ENCODE measurements at regions not wholly inside any gene's neighbourhood (a gene's known extent, or its start where the extent isn't known, plus 50 kb on each side); places are given as distances from the start of the nearest gene placed in this dataset.
A peak's percentile ranks its signal among the peaks of the same experiment; 100 is the strongest.

DNA sequence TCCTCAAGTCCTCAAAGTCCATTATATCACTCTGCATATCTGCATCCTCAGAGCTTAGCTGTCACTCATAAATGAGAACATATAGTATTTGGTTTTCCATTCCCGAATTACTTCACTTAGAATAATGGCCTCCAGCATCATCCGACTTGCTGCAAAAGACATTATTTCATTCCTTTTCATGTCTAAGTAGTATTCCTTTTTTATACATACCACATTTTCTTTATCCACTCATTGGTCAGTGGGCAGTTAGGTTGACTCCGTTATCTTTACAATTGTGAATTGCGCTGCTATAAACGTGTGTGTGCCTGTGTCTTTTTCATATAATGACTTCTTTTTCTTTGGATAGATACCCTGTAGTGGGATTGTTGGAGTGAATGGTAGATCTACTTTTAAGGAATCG is 117.2 kb downstream of the OR2K2 start:
- DNase-seq (ENCODE audit: extremely low read depth in 1 of 11, low read depth in 9 of 11, low spot score in 4 of 11) = no peak

DNA sequence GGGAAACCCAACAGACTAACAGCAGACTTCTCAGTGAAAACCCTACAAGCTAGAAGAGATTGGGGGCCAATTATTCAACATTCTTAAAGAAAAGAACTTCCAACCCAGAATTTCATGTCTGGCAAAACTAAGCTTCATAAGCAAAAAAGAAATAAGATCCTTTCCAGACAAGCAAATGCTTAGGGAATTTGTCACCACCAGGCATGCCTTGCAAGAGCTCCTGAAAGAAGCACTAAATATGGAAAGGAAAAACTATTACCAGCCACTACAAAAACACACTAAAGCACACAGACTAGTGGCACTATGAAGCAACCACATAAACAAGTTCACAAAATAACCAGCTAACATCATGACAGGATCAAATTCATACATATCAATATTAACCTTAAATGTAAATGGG is 131.1 kb downstream of the OR2K2 start:
- DNase-seq (ENCODE audit: extremely low read depth in 1 of 11, low read depth in 9 of 11, low spot score in 4 of 11) = no peak

DNA sequence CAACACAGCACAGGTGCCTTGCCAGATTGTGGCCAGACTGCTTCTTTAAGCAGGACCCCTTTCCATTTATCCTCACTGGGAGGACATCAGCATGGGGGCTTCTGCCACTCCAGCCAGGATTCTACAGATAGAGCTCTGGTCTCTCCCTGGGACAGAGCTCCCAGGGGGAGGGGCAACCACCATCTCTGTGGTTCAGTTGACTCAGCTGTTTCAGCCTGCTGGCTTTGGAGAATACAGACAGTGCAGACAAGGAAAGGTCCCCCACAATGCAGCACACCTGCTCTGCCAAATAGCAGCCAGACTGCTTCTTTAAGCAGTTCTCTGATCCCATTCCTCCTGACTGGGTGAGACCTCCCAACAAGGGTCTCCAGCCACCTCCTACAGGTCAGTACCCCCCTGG is 132.8 kb downstream of the OR2K2 start:
- DNase-seq (ENCODE audit: extremely low read depth in 1 of 11, low read depth in 9 of 11, low spot score in 4 of 11) = no peak

DNA sequence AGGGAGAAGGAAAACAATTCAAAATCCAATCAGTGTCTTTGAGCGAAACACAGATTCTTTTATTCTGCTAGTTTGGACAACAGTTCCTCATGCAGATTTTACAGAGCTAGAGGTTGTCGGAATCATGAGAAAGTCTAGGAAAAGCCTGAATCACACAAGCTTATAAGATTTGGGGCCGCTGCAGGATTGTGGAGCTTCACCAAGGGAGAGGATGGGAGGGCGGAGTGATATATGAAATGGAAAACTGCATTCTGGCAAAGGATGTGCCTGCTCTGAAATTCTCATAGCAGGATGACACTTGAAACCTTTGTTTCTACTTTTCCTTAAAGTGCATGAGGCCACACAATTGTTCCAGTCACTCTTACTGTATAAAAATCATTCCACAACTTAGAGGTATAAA is 134.3 kb downstream of the OR2K2 start:
- no peak for DNase-seq (ENCODE audit: extremely low read depth in 1 of 11, low read depth in 9 of 11, low spot score in 4 of 11)

DNA sequence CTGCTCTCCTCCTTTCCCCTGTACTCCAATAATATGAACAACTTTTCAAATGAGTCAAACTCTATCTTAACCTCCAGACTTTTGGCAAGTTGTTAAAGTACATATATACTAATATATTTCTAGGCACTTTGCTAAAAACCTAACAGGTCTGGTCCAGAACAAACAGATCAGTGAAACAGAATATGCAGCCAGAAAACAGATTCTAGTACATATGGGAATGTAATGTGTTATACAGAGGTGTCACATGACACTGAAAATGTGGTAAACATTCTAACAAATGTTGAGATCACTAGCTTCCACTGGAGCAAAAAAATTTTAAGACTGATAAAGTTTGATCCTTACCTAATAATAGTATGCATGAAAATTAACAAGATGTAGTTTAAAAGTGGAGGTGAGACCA is 136.9 kb downstream of the OR2K2 start:
- no peak for DNase-seq (ENCODE audit: extremely low read depth in 1 of 11, low read depth in 9 of 11, low spot score in 4 of 11)

DNA sequence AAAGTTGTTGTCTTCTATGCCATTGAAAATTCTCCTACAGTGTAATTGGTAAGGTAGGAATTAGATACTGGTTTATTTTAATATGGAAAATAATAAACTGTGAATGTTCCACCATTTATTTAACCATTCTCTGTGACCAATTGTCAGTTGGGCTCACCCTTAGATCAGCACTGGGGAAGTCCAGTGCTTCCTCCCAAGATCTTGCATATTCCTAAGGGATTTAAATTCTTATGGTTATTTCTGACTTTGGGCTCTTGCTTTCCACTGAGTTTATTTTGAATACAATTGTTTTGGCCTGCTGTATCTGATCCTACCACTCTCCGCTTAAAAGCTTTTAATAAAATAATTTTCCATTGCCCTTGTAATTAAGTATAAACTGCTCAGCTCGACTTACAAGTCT is 137.4 kb downstream of the OR2K2 start:
- no peak for DNase-seq (ENCODE audit: extremely low read depth in 1 of 11, low read depth in 9 of 11, low spot score in 4 of 11)

DNA sequence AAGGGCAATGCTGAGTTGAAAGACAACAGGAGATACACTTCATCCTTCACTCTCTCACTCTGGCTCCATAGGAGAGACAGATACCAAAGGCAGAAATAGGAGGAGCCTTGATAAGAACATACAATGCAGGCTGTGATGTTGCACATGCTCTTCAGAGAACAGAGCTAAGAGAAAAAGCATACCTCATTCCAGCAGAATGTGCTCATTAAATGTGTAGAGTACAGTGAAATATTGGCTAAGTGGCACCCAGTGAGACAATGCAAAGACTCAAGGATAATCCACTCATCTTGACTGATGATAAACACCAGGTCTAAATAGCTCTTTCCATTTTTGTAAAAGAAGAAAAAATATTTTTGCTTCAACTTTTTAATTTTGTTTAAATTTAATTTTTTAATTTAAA is 139.7 kb downstream of the OR2K2 start:
- DNase-seq (ENCODE audit: extremely low read depth in 1 of 11, low read depth in 9 of 11, low spot score in 4 of 11) = no peak

DNA sequence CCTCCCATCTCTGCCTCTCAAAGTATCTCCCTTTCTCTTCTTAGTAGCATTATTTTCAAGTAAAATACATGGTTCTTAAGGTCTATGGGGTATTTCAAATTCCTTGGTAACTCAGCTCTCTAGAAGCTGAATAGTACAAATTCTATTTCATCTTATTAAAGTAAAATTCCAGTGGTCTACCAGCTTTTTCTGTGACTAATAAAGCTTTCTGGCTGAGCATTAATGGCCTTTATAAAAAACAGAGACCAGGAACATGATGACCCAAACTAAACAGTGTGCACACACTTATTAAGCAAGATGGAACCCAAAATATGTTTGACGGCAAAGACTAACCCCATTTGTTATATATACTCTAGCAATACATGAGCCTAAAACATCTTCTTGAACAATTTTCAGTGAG is 142.6 kb downstream of the OR2K2 start:
- no peak for DNase-seq (ENCODE audit: extremely low read depth in 1 of 11, low read depth in 9 of 11, low spot score in 4 of 11)

DNA sequence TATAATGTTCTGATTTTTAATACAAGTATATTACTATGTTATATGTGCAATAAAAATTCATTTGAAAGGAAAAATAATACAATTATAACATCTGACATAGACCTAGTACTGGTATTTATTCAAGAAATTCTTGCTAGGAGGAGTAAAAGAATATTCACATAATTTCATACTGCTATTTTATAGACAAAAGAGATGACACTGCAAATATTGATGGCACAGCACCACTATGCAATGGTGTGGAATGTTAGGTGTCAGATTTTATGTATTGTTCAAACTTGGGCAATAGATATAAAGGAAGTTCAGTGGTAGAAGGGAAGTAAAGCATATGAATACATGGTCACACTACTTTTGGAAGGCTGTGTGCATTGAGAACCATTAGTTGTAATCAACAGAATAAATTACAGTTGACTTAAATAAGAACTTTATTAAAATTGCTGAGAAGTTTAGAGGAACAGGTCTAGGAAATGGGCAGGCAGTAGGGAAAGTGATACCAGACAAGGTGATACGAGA is 143.9 kb downstream of the OR2K2 start:
- no peak for DNase-seq (ENCODE audit: extremely low read depth in 1 of 11, low read depth in 9 of 11, low spot score in 4 of 11)

DNA sequence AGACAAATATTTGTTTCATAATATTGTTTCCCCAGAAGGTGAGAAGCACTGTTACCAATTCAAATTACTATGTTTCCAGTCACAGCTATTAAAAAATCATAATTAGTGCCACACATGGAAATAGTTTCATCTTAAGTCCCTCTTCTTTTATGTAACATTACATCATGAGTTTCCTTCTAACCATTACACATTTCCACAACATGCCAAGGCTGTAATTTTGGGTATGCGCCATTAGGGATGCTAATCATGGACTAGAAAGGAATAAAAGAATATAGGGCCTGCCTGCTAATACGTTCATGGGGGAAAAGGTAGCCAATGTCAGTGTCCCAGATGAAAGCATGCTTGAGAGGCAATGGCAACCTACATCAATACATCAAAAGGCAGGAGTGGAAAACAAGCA is 142.5 kb upstream of the LPAR1 start:
- no peak for DNase-seq (ENCODE audit: extremely low read depth in 1 of 11, low read depth in 9 of 11, low spot score in 4 of 11)

DNA sequence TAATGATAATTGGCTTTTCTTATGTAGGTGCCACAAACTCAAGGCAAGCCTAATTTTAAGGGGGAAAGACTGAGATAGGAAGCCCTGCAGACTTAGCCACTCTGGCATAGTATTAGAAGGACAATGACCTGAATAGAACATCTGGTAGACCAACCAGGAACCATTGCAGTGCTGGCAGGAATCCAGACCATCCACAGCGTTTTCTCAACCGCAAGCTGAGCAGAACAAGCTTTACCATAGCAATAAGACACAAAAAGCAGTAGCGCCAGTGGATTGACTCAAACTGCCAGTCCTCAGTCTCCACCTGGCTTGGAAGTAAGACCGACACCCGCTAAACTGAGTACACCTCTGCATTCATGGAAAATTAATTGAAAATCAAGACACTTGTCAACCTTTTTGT is 141.3 kb upstream of the LPAR1 start:
- no peak for DNase-seq (ENCODE audit: extremely low read depth in 1 of 11, low read depth in 9 of 11, low spot score in 4 of 11)

DNA sequence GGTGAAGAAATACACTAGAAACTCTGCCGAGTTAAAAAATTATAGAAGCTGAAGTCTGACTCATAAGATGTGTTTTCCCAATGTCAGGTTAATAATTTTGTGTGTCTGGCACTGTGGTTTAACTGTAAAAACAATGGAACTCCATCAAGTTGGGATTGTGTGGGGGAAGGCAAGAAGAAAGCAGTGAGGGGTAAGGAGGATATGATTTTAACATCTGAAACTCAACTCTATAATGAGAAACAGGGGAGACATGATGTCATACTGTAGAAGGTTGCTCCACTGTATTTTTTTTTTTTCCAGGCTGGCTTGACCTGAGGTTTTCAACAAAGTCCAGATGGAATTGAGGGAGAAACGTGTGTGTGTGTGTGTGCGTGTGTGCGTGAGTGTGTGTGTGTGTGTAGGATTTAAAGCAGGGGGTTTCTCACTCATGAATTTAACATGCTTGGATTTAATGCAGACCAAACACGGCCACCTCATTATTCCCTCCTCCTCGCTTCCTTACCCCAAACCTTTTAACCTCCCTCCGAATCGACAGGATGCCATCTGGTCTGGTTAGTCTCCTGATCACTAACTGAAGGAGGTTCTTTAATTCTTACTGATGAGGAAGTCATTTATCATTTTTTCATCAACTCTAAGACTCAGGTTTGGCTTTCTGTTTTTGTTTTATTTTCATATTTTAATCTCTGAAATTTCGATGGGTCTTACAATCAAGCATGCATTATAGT is 140.2 kb upstream of the LPAR1 start:
- DNase-seq (ENCODE audit: extremely low read depth in 1 of 11, low read depth in 9 of 11, low spot score in 4 of 11) = no peak

DNA sequence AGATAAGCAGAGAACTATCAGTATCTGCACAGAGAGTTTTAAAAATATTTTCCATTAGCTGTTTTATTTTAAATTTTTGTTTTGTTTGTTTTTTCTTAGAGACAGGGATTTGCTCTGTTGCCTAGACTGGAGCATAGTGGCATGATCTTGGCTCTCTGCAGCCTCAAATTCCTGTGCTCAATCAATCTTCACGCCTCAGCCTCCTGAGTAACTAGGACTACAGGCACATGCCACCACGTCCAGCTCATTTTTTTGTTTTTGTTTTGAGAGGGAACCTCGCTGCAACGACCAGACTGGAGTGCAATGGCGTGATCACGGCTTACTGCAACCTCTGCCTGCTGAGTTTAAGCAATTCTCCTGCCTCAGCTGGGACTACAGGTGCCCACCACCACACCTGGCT is 138.2 kb upstream of the LPAR1 start:
- no peak for DNase-seq (ENCODE audit: extremely low read depth in 1 of 11, low read depth in 9 of 11, low spot score in 4 of 11)

DNA sequence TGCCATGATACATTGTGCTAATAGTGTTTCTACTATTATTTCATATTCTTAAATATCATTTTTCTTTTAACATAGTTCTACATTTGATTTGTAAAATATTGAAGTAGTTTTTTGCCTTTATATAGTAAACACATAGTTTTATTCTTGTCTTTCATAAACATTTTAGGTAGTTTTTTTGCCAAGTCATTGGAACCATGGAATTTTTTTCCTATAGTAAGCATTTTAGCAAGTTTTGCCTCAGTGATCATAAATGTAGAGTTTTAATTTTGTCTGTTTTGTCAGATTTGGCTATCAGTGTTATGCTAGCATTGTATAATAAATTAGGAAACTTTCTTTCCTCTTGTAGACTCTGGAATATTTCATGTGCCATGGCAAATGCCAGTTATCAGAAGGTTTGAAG is 137.1 kb upstream of the LPAR1 start:
- no peak for DNase-seq (ENCODE audit: extremely low read depth in 1 of 11, low read depth in 9 of 11, low spot score in 4 of 11)

DNA sequence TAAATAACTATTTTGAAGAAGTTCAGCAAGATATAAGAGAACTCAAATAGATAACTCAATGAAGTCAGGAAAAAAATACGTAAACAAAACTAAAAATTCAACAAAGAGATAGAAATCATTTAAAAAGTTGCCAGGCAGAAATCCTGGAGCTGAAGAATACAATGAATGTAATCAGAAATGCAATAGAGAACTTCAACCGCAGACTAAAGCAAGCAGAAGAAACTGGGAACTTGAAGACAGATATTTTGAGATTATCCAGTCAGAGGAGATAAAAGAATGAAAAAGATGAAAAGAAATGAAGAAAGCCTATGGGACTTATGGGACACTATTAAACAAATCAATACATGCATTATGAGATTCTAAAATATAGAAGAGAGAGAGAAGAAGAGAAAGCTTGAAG is 129.1 kb upstream of the LPAR1 start:
- no peak for DNase-seq (ENCODE audit: extremely low read depth in 1 of 11, low read depth in 9 of 11, low spot score in 4 of 11)

DNA sequence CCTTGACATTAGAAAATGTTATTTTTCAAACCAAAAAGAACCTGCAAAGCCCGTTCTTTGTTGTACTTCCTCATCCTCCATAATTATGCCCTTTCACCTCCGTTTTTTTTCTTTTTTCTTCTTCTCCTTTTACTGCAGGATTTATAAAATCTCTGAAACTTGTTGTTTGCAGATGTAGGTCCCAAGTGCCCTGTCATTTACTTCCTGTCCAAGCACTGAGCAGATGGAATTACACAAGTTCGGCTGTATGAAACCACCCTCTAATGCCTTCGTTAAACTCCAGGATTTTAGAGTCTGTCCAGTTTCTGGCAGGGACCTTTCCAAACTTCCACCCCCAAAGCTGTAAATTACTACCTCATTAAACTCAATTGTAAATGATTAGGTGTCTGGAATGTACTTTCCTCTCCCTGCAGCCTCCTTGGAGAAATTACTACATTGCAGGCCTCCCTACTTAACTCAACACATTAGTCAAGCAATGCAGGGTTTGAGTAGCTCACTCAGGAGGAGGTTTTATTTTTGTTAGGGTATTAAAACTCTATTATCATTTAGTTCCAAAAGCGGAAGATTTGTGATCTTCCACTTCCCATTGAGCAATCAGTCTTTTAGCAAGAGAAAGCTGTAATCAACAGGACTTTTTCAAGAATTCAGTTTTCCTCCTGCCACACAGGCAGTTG is 125.6 kb upstream of the LPAR1 start:
- peak in 8 of 11 donors; percentile 40 to 63 (median 52) for DNase-seq (ENCODE audit: extremely low read depth in 1 of 11, low read depth in 9 of 11, low spot score in 4 of 11)

DNA sequence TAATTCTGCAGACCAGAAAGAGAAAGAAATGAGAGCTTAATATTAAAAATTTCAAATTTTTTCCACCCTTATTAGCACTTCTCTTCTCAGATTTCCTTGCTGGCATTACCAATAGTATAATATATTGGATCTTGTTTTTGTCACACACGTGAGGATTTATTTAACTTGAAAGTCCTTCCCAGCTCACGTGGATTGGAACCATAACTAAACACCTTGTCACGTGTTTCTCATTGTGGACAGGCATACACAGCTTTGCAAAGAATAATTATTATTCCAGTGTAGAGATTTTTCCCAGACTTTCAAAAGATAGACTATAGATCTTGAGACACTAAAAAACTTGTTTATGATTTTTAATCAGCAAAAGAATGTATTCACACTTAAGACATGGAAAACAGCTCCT is 123.8 kb upstream of the LPAR1 start:
- DNase-seq (ENCODE audit: extremely low read depth in 1 of 11, low read depth in 9 of 11, low spot score in 4 of 11) = no peak

DNA sequence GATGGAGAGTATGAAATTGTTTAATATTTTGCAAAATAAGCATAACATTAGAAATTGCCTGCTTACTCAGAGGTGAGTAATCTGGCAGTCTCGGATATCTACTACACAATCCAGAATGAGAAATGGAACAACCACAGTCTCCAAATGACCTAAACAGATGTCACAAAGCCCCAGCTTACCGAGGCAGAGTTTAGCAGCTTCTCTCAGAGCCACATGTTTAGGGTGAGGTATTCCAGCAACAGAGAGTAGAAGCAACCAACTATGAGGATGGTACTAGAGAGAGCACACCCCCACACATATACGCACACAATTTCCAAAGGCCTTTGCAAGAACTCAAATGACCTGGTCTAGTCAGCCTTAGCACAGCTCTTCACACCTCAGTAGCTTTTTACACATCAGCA is 122.7 kb upstream of the LPAR1 start:
- DNase-seq (ENCODE audit: extremely low read depth in 1 of 11, low read depth in 9 of 11, low spot score in 4 of 11) = no peak

DNA sequence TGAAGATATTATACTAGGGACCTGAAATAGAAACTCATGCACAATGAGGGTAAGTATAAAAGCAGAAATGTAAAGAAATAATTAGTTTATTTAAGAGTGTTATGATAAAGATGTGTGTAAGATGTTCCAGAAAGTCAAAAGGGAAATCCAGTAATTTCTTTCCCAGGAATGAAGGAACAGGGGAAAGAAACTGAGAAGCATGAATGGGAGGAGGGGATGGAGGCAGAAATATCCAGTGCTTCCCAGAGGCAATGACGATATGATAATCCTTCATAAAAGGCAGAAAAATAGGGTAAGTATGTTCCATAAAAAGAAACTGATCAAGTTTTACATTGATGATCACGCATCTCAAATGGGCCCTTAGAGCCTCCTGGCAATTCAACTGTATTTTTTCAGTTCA is 120.7 kb upstream of the LPAR1 start:
- DNase-seq (ENCODE audit: extremely low read depth in 1 of 11, low read depth in 9 of 11, low spot score in 4 of 11) = no peak

DNA sequence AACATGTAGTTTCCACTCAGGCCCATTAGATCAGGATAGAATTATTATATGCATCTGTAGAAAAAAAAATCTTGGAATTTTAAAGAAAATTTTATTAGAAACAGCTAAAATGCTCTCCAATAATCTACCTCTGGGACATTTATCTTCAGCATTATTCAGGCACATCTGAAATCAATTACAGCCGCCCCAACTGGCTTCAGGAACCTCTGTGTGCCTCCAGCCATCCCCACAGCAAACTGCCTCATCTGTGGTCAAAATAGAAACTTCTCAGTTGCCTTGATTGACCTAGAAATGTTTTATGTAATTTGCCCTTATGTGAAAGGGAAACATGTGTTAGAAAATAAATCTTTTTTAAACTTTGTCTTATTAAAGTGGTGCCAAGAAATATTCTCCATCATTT is 120.1 kb upstream of the LPAR1 start:
- DNase-seq (ENCODE audit: extremely low read depth in 1 of 11, low read depth in 9 of 11, low spot score in 4 of 11) = no peak

DNA sequence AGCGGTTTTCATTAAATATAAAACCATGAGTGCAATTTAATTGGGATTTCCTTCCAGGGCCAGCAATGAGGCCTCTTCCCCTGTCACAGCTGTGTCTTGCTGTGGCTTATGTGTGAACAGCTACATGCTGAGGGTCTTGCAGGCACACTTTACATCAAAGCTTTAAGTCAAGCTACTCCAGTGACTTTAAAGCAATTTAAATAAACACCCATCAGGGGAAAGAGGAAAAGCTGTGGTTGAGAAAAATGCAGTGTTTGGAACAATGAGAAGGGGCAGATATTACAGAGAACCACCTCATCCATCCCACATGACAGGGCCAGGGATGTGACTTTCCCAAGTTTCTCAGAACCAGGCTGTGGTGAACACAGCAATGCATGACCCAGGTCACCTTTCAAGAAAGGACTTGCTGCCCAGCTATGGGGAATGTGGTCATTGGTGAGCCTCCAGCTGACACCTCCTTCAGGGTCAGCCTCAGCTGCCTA is 115.9 kb upstream of the LPAR1 start:
- DNase-seq (ENCODE audit: extremely low read depth in 1 of 11, low read depth in 9 of 11, low spot score in 4 of 11) = peak in 2 of 11 donors; percentile 52 to 55
